ENCODE measurements at regions not wholly inside any gene's neighbourhood (a gene's known extent, or its start where the extent isn't known, plus 50 kb on each side); places are given as distances from the start of the nearest gene placed in this dataset.

GRCh38 chr14:106488291-106488690 is 961.9 kb downstream of the TMEM121 start:
- Histone ChIP-seq H3K4me3 (ENCODE audit: low read length) (no peak overlapping the region), H3K27me3 (ENCODE audit: insufficient read depth, low read length) (no peaks in the 10 kb centered on the region), H3K27ac (ENCODE audit: low read depth, low read length) (no peak overlapping the region), H3K36me3 (ENCODE audit: insufficient read depth, low read length) (no peaks in the 10 kb centered on the region), H3K4me1 (ENCODE audit: insufficient read depth, low read length) (no peaks in the 10 kb centered on the region), H3K9ac (ENCODE audit: low read depth, low read length) (no peak overlapping the region), H3K9me3 (ENCODE audit: insufficient read depth, low read depth, low read length) (peaks cover 76% of the 10 kb centered on the region)
- no CpG with 5 or more reads among the region's 1 CpG for WGBS

GRCh38 chr14:106489112-106489881 is 962.9 kb downstream of the TMEM121 start:
- no peak overlapping the region for H3K27ac ChIP-seq (ENCODE audit: low read depth, low read length)
- H3K4me3 ChIP-seq (ENCODE audit: low read length) = peak overlapping the region; percentile 19; the same call in 1 of the 2 replicates
- H3K36me3 ChIP-seq (ENCODE audit: insufficient read depth, low read length) = no peaks in the 10 kb centered on the region
- H3K9ac ChIP-seq (ENCODE audit: low read depth, low read length) = no peak overlapping the region
- H3K27me3 ChIP-seq (ENCODE audit: insufficient read depth, low read length) = no peaks in the 10 kb centered on the region
- peaks cover 86% of the 10 kb centered on the region for H3K9me3 ChIP-seq (ENCODE audit: insufficient read depth, low read depth, low read length)
- 66% methylated on average over 8 of the region's 8 CpGs for WGBS
- H3K4me1 ChIP-seq (ENCODE audit: insufficient read depth, low read length) = no peaks in the 10 kb centered on the region

DNA sequence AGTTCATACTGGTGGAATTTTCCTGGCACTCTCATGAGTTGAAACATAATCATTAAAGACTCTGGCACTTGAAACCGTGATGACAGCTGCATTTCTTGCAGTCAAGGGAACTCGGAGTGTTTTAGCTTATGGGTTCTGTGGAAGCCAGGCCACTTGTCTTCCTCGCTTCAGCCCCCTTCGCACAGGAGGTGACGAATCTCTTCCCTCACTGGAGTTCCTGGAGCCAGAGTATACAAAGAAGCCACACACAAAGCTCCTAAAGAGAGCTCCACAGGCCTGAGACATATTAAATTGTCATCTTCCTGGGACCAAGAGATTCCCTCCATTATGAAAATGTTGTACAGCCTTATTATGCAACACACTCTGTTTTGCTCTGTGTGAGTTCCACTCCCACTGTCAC is 964.1 kb downstream of the TMEM121 start:
- WGBS = 70% methylated on average over 5 of the region's 5 CpGs
- Histone ChIP-seq H3K36me3 (ENCODE audit: insufficient read depth, low read length) (no peaks in the 10 kb centered on the region), H3K4me3 (ENCODE audit: low read length) (no peak overlapping the region), H3K27ac (ENCODE audit: low read depth, low read length) (no peak overlapping the region), H3K4me1 (ENCODE audit: insufficient read depth, low read length) (no peaks in the 10 kb centered on the region), H3K27me3 (ENCODE audit: insufficient read depth, low read length) (no peaks in the 10 kb centered on the region), H3K9ac (ENCODE audit: low read depth, low read length) (no peak overlapping the region), H3K9me3 (ENCODE audit: insufficient read depth, low read depth, low read length) (peaks cover 97% of the 10 kb centered on the region)

DNA sequence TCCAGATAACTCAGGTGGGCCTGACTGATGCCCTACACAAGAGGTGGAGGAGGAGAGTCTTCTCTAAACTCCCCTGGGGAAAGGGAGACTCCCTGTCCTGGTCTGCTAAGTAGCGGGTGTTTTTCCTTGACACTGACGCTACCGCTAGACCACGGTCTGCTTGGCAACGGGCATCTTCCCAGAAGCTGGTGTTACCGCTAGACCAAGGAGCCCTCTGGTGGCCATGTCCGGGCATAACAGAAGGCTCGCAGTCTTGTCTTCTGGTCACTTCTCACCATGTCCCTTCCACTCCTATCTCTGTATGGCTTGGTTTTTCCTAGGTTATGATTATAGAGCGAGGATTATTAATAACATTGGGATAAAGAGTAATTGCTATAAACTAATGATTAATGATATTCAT is 965.5 kb downstream of the TMEM121 start:
- Histone ChIP-seq H3K9me3 (ENCODE audit: insufficient read depth, low read depth, low read length) (peaks cover 99% of the 10 kb centered on the region), H3K27ac (ENCODE audit: low read depth, low read length) (no peak overlapping the region), H3K4me3 (ENCODE audit: low read length) (no peak overlapping the region), H3K27me3 (ENCODE audit: insufficient read depth, low read length) (no peaks in the 10 kb centered on the region), H3K9ac (ENCODE audit: low read depth, low read length) (no peak overlapping the region), H3K36me3 (ENCODE audit: insufficient read depth, low read length) (no peaks in the 10 kb centered on the region), H3K4me1 (ENCODE audit: insufficient read depth, low read length) (no peaks in the 10 kb centered on the region)
- 79% methylated on average over 8 of the region's 9 CpGs for WGBS

DNA sequence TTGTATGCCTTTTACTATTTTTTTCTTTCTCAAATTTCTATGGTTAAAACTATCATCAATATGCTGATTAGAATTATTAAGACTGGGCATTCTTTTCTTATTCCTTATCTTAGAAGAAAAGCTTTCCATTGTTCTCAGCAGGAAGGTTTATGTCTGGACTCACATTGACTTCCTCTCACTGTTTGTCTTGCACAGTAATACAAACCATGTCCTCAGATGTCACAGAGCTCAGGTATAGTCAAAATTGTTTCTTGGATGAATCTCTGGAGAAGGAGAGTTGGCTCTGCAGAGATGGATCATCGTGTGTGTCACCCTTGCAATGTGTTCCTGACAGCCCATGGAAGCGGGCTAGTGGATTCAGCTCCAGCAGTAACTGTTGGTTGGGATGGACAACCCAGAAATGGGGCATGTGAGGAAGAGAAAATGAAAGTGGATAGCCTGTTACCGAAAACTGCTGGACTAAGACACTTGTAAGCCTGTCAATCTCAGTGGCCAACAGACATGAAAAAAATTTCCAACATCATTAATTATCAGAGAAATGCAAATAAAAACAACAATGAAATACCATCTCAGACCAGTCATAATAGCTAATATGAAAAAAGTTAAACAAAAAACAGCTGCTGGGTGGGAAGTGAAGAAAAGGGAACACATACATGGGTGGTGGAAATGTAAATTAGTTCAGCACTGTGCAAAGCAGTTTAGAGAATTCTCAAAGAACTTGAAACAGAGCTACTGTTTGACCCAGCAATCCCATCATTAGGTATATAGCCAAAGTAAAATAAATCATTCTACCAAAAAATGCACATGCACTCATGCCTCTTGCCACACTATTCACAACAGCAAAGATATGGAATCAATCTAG is 967.8 kb downstream of the TMEM121 start:
- Histone ChIP-seq H3K27ac (ENCODE audit: low read depth, low read length) (no peak overlapping the region), H3K4me3 (ENCODE audit: low read length) (no peak overlapping the region), H3K9me3 (ENCODE audit: insufficient read depth, low read depth, low read length) (peaks cover 94% of the 10 kb centered on the region), H3K36me3 (ENCODE audit: insufficient read depth, low read length) (no peaks in the 10 kb centered on the region), H3K27me3 (ENCODE audit: insufficient read depth, low read length) (no peaks in the 10 kb centered on the region), H3K9ac (ENCODE audit: low read depth, low read length) (no peak overlapping the region), H3K4me1 (ENCODE audit: insufficient read depth, low read length) (no peaks in the 10 kb centered on the region)
- WGBS = 53% methylated on average over 3 of the region's 3 CpGs

DNA sequence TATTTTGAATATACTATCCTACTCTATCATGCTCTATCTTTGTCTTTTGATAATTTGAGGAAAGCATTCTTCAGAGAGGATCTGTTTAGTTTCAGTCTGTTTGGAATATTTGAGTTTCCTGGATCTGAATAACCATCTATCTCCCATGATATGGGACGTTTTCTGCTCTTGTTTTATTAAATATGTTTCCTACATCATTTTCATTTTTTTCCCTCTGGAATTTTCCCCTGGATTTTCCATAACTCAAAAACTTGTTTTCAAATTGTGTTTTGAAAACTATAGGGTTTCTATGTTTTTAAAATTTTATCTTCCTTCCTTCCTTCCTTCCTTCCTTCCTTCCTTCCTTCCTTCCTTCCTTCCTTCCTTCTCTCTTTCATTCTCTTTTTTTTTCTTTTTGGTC is 974.2 kb downstream of the TMEM121 start:
- no peak overlapping the region for H3K4me3 ChIP-seq (ENCODE audit: low read length)

GRCh38 chr14:106501898-106502297 is 975.5 kb downstream of the TMEM121 start:
- Histone ChIP-seq H3K4me3 (ENCODE audit: low read length) (no peak overlapping the region), H3K9me3 (ENCODE audit: insufficient read depth, low read depth, low read length) (peaks cover 95% of the 10 kb centered on the region), H3K36me3 (ENCODE audit: insufficient read depth, low read length) (no peaks in the 10 kb centered on the region), H3K27me3 (ENCODE audit: insufficient read depth, low read length) (no peaks in the 10 kb centered on the region), H3K27ac (ENCODE audit: low read depth, low read length) (no peak overlapping the region), H3K9ac (ENCODE audit: low read depth, low read length) (no peak overlapping the region), H3K4me1 (ENCODE audit: insufficient read depth, low read length) (no peaks in the 10 kb centered on the region)

More for the DNA sequence above, 974.2 kb downstream of the TMEM121 start:
- no peak overlapping the region for H3K9ac ChIP-seq (ENCODE audit: low read depth, low read length)
- H3K36me3 ChIP-seq (ENCODE audit: insufficient read depth, low read length) = no peaks in the 10 kb centered on the region
- peaks cover 94% of the 10 kb centered on the region for H3K9me3 ChIP-seq (ENCODE audit: insufficient read depth, low read depth, low read length)
- no CpG with 5 or more reads among the region's 1 CpG for WGBS
- no peaks in the 10 kb centered on the region for H3K4me1 ChIP-seq (ENCODE audit: insufficient read depth, low read length)
- H3K27ac ChIP-seq (ENCODE audit: low read depth, low read length) = no peak overlapping the region
- H3K27me3 ChIP-seq (ENCODE audit: insufficient read depth, low read length) = no peaks in the 10 kb centered on the region

DNA sequence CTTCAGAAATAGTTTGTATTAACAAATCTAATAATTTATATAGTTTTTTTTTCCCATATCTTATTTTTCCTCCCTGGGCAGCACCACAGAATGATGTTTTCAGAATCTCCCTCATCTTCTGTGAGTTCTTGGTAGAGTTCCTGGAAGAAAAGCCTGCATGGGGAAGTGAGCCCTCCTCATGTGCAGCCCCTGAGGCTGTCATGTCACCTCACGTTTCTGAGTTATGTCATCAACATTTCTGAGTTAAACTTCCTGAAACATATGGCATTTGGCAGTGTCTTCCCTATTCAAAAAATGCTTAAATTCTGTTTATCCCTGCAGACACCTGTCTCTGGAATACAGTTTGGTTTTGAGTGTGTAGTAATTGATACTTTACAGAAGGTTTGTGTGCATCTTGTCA is 979.0 kb downstream of the TMEM121 start:
- H3K36me3 ChIP-seq (ENCODE audit: insufficient read depth, low read length) = no peaks in the 10 kb centered on the region
- WGBS = 39% methylated on average over 1 of the region's 1 CpG

GRCh38 chr14:106506881-106507305 is 980.5 kb downstream of the TMEM121 start:
- Histone ChIP-seq H3K27ac (ENCODE audit: low read depth, low read length) (no peak overlapping the region), H3K27me3 (ENCODE audit: insufficient read depth, low read length) (no peaks in the 10 kb centered on the region), H3K4me1 (ENCODE audit: insufficient read depth, low read length) (no peaks in the 10 kb centered on the region), H3K9ac (ENCODE audit: low read depth, low read length) (no peak overlapping the region), H3K4me3 (ENCODE audit: low read length) (no peak overlapping the region), H3K36me3 (ENCODE audit: insufficient read depth, low read length) (no peaks in the 10 kb centered on the region), H3K9me3 (ENCODE audit: insufficient read depth, low read depth, low read length) (peaks cover 100% of the 10 kb centered on the region)
- 90% methylated on average over 8 of the region's 8 CpGs for WGBS

More for the DNA sequence above, 979.0 kb downstream of the TMEM121 start:
- no peak overlapping the region for H3K4me3 ChIP-seq (ENCODE audit: low read length)
- no peaks in the 10 kb centered on the region for H3K4me1 ChIP-seq (ENCODE audit: insufficient read depth, low read length)
- no peak overlapping the region for H3K27ac ChIP-seq (ENCODE audit: low read depth, low read length)
- peaks cover 100% of the 10 kb centered on the region for H3K9me3 ChIP-seq (ENCODE audit: insufficient read depth, low read depth, low read length)
- no peaks in the 10 kb centered on the region for H3K27me3 ChIP-seq (ENCODE audit: insufficient read depth, low read length)
- no peak overlapping the region for H3K9ac ChIP-seq (ENCODE audit: low read depth, low read length)

GRCh38 chr14:106507354-106507753 is 981.0 kb downstream of the TMEM121 start:
- Histone ChIP-seq H3K27ac (ENCODE audit: low read depth, low read length) (no peak overlapping the region), H3K27me3 (ENCODE audit: insufficient read depth, low read length) (no peaks in the 10 kb centered on the region)
- WGBS = 80% methylated on average over 3 of the region's 3 CpGs

GRCh38 chr14:106508216-106508615 is 981.8 kb downstream of the TMEM121 start:
- Histone ChIP-seq H3K4me3 (ENCODE audit: low read length) (no peak overlapping the region), H3K36me3 (ENCODE audit: insufficient read depth, low read length) (no peaks in the 10 kb centered on the region), H3K27ac (ENCODE audit: low read depth, low read length) (no peak overlapping the region), H3K4me1 (ENCODE audit: insufficient read depth, low read length) (no peaks in the 10 kb centered on the region), H3K9me3 (ENCODE audit: insufficient read depth, low read depth, low read length) (peaks cover 100% of the 10 kb centered on the region), H3K9ac (ENCODE audit: low read depth, low read length) (no peak overlapping the region), H3K27me3 (ENCODE audit: insufficient read depth, low read length) (no peaks in the 10 kb centered on the region)
- WGBS = 54% methylated on average over 3 of the region's 3 CpGs

More at GRCh38 chr14:106507354-106507753, 981.0 kb downstream of the TMEM121 start:
- no peaks in the 10 kb centered on the region for H3K4me1 ChIP-seq (ENCODE audit: insufficient read depth, low read length)
- H3K36me3 ChIP-seq (ENCODE audit: insufficient read depth, low read length) = no peaks in the 10 kb centered on the region
- no peak overlapping the region for H3K9ac ChIP-seq (ENCODE audit: low read depth, low read length)
- no peak overlapping the region for H3K4me3 ChIP-seq (ENCODE audit: low read length)
- peaks cover 100% of the 10 kb centered on the region for H3K9me3 ChIP-seq (ENCODE audit: insufficient read depth, low read depth, low read length)

Measured in HUES64 (cell line).